ENCODE measurements at regions not wholly inside any gene's neighbourhood (a gene's known extent, or its start where the extent isn't known, plus 50 kb on each side); places are given as distances from the start of the nearest gene placed in this dataset.

- TF ChIP-seq CTCF (IDR thresholded peaks at IDR 0.05; ENCODE audit: low read length) (no peak), EZH2 (optimal IDR thresholded peaks at IDR 0.05; ENCODE audit: low read depth, low read length) (no peak), EZH2phosphoT487 (IDR thresholded peaks at IDR 0.05; ENCODE audit: low read length) (no peak)
Measured at GRCh38 chr3:118587847-118588246, 446.8 kb downstream of the IGSF11 start.

Data from MM.1S (cell line).